ENCODE measurements at regions not wholly inside any gene's neighbourhood (a gene's known extent, or its start where the extent isn't known, plus 50 kb on each side); places are given as distances from the start of the nearest gene placed in this dataset.

DNA sequence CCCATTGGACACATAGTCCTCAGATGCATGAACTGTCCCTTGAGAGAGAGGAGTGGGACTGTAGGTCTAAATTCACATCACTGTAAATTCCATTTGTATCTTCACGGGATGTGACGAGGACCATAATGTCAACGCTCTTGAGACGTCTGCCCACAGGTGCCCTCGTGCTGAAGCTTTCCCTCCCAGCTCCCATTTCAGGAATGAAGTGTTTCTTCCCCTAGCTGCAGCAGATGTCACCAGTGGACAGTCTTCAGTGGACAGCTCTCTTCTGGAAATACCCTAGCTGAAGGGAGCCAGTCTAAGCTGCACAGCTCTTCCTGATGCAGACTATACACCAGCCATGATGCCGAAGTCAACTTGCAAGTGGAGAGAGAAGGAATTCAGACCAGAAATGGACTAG lies 217.4 kb upstream of the ECI2 start:
- TF ChIP-seq POLR2A (IDR thresholded peaks at IDR 0.05; ENCODE audit: low read depth), result no peak
- TF ChIP-seq, protein P1, sequence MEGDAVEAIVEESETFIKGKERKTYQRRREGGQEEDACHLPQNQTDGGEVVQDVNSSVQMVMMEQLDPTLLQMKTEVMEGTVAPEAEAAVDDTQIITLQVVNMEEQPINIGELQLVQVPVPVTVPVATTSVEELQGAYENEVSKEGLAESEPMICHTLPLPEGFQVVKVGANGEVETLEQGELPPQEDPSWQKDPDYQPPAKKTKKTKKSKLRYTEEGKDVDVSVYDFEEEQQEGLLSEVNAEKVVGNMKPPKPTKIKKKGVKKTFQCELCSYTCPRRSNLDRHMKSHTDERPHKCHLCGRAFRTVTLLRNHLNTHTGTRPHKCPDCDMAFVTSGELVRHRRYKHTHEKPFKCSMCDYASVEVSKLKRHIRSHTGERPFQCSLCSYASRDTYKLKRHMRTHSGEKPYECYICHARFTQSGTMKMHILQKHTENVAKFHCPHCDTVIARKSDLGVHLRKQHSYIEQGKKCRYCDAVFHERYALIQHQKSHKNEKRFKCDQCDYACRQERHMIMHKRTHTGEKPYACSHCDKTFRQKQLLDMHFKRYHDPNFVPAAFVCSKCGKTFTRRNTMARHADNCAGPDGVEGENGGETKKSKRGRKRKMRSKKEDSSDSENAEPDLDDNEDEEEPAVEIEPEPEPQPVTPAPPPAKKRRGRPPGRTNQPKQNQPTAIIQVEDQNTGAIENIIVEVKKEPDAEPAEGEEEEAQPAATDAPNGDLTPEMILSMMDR (IDR thresholded peaks at IDR 0.05), result no peak
- TF ChIP-seq EP300 (IDR thresholded peaks at IDR 0.05), result no peak
